ENCODE measurements at regions not wholly inside any gene's neighbourhood (a gene's known extent, or its start where the extent isn't known, plus 50 kb on each side); places are given as distances from the start of the nearest gene placed in this dataset.

GRCh38 chr1:82587371-82587770, 786.6 kb downstream of the ADGRL2 start:
- no peak for TF ChIP-seq CTCF (IDR thresholded peaks at IDR 0.05; ENCODE audit: low read depth, low read length)
- DNase-seq (ENCODE audit: low read depth, low spot score), result no peak
- in situ Hi-C loops (cut with HindIII; ENCODE audit: low sequenced_read_pairs), result no loop called here
- no peak overlapping the region for H3K4me3 ChIP-seq (ENCODE audit: low read depth, low read length)

GRCh38 chr1:82586473-82586872, 785.7 kb downstream of the ADGRL2 start:
- no peak overlapping the region for H3K4me3 ChIP-seq (ENCODE audit: low read depth, low read length)
- in situ Hi-C loops (cut with HindIII; ENCODE audit: low sequenced_read_pairs), result no loop called here
- no peak for TF ChIP-seq CTCF (IDR thresholded peaks at IDR 0.05; ENCODE audit: low read depth, low read length)
- no peak for DNase-seq (ENCODE audit: low read depth, low spot score)

GRCh38 chr1:82582347-82582746, 781.6 kb downstream of the ADGRL2 start:
- TF ChIP-seq CTCF (IDR thresholded peaks at IDR 0.05; ENCODE audit: low read depth, low read length), result no peak
- in situ Hi-C loops (cut with HindIII; ENCODE audit: low sequenced_read_pairs), result no loop called here
- no peak overlapping the region for H3K4me3 ChIP-seq (ENCODE audit: low read depth, low read length)
- no peak for DNase-seq (ENCODE audit: low read depth, low spot score)

- no peak overlapping the region for H3K4me3 ChIP-seq (ENCODE audit: low read depth, low read length)
- no peak for TF ChIP-seq CTCF (IDR thresholded peaks at IDR 0.05; ENCODE audit: low read depth, low read length)
- in situ Hi-C loops (cut with HindIII; ENCODE audit: low sequenced_read_pairs), result no loop called here
- no peak for DNase-seq (ENCODE audit: low read depth, low spot score)
Observed at GRCh38 chr1:82578086-82578726, 777.5 kb downstream of the ADGRL2 start.

- DNase-seq (ENCODE audit: low read depth, low spot score), result peak; percentile 16
- in situ Hi-C loops (cut with HindIII; ENCODE audit: low sequenced_read_pairs), result no loop called here
- H3K4me3 ChIP-seq (ENCODE audit: low read depth, low read length), result no peak overlapping the region
- no peak for TF ChIP-seq CTCF (IDR thresholded peaks at IDR 0.05; ENCODE audit: low read depth, low read length)
Observed at GRCh38 chr1:82567348-82567747, 766.6 kb downstream of the ADGRL2 start.

GRCh38 chr1:82565546-82565945, 764.8 kb downstream of the ADGRL2 start:
- in situ Hi-C loops (cut with HindIII; ENCODE audit: low sequenced_read_pairs), result no loop called here
- H3K4me3 ChIP-seq (ENCODE audit: low read depth, low read length), result no peak overlapping the region
- TF ChIP-seq CTCF (IDR thresholded peaks at IDR 0.05; ENCODE audit: low read depth, low read length), result no peak
- DNase-seq (ENCODE audit: low read depth, low spot score), result peak; percentile 91

Data from astrocyte of the spinal cord (primary cell).